ENCODE measurements at regions not wholly inside any gene's neighbourhood (a gene's known extent, or its start where the extent isn't known, plus 50 kb on each side); places are given as distances from the start of the nearest gene placed in this dataset.

DNA sequence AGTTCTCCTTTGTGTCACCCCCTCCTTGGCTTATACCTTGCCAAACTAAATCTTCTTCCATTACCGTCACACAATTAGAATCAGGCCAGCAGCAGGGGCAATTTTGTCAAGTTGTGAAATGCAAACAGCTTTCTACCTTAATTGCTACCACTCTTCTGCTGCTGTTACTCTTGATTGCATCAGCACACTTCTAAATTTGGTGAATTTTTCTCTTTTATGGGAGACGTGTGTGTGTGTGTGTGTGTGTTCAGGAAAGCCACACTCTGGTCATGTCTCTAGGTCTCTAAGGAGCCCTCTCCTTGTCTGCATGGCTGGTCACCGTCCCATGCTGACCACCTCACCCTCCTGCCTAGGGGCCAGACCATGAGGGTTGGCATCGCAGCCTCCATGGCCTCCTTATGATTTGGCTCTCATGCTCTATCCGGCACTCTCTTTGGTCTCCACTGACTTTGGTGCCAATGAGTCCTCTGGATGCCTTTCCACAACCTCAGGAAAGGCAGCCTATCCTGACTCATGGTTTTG lies 87.7 kb downstream of the GATA6 start:
- no peak for DNase-seq
- Histone ChIP-seq H3K4me1 (peaks cover 7 to 19% (median 13%) of the 10 kb centered on the region in 4 donors), H3K27ac (no peak overlapping the region), H3K4me3 (no peak overlapping the region), H3K9me3 (no peaks in the 10 kb centered on the region), H3K27me3 (no peaks in the 10 kb centered on the region), H3K36me3 (no peaks in the 10 kb centered on the region)
- 80 to 84% methylated on average over 5 of the region's 5 CpGs for WGBS, 2 donors
- TF ChIP-seq, protein P1, sequence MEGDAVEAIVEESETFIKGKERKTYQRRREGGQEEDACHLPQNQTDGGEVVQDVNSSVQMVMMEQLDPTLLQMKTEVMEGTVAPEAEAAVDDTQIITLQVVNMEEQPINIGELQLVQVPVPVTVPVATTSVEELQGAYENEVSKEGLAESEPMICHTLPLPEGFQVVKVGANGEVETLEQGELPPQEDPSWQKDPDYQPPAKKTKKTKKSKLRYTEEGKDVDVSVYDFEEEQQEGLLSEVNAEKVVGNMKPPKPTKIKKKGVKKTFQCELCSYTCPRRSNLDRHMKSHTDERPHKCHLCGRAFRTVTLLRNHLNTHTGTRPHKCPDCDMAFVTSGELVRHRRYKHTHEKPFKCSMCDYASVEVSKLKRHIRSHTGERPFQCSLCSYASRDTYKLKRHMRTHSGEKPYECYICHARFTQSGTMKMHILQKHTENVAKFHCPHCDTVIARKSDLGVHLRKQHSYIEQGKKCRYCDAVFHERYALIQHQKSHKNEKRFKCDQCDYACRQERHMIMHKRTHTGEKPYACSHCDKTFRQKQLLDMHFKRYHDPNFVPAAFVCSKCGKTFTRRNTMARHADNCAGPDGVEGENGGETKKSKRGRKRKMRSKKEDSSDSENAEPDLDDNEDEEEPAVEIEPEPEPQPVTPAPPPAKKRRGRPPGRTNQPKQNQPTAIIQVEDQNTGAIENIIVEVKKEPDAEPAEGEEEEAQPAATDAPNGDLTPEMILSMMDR (IDR thresholded peaks at IDR 0.05) = no peak
- TF ChIP-seq POLR2AphosphoS5 (IDR thresholded peaks at IDR 0.05) (no peak), POLR2A (IDR thresholded peaks at IDR 0.05) (no peak), EP300 (IDR thresholded peaks at IDR 0.05) (no peak)
- peak in 1 of 2 donors; percentile 19 for ATAC-seq (ENCODE audit: low FRiP score in 2 of 2)

DNA sequence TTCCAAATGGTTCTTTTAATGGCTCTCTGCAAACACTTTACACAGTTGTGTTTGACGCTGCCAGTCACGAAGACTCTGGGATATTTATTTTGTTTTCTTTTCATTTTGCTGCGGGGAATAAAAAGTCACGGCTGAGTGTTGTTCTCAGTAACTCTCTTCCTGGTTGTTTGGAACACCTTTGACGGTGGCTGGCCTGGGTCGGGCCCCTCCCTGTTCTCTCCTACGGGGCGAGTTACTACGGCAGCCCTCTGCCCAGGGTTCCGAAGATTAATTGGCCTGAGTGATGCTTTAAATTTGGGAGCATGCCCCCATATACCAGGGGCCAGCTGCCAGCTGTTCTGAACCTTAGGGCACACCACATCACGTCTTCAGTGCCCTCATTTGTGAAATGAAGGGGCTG lies 84.7 kb downstream of the GATA6 start:
- H3K4me3 ChIP-seq = no peak overlapping the region
- H3K27me3 ChIP-seq = no peaks in the 10 kb centered on the region
- no peaks in the 10 kb centered on the region for H3K36me3 ChIP-seq
- DNase-seq (peak in 1 of 2 donors; percentile 28), ATAC-seq (ENCODE audit: low FRiP score in 2 of 2) (no peak)
- WGBS, 2 donors = 38 to 45% methylated on average over 11 of the region's 11 CpGs
- H3K9me3 ChIP-seq = no peaks in the 10 kb centered on the region
- peak overlapping the region; percentile 37 to 77 (median 58) for H3K27ac ChIP-seq
- peaks cover 7 to 19% (median 13%) of the 10 kb centered on the region in 4 donors for H3K4me1 ChIP-seq
- TF ChIP-seq POLR2A (IDR thresholded peaks at IDR 0.05) (no peak), EP300 (IDR thresholded peaks at IDR 0.05) (no peak), POLR2AphosphoS5 (IDR thresholded peaks at IDR 0.05) (no peak)
- TF ChIP-seq, protein P1 (IDR thresholded peaks at IDR 0.05) = no peak

GRCh38 chr18:22253676-22254075 lies 84.3 kb downstream of the GATA6 start:
- peak; percentile 37 to 44 for TF ChIP-seq POLR2AphosphoS5 (IDR thresholded peaks at IDR 0.05)
- no peak for TF ChIP-seq POLR2A (IDR thresholded peaks at IDR 0.05)
- TF ChIP-seq, protein P1 (IDR thresholded peaks at IDR 0.05) = no peak
- TF ChIP-seq EP300 (IDR thresholded peaks at IDR 0.05) = peak in 1 of 4 donors; percentile 12
- H3K36me3 ChIP-seq = no peaks in the 10 kb centered on the region
- H3K27ac ChIP-seq = peak overlapping the region; percentile 57 to 77 (median 64)
- ATAC-seq (ENCODE audit: low FRiP score in 2 of 2) (no peak), DNase-seq (peak in 1 of 2 donors; percentile 35)
- H3K4me1 ChIP-seq = peaks cover 7 to 19% (median 13%) of the 10 kb centered on the region in 4 donors
- H3K27me3 ChIP-seq = no peaks in the 10 kb centered on the region
- no peaks in the 10 kb centered on the region for H3K9me3 ChIP-seq
- H3K4me3 ChIP-seq = no peak overlapping the region
- 23 to 36% methylated on average over 9 of the region's 9 CpGs for WGBS, 2 donors

DNA sequence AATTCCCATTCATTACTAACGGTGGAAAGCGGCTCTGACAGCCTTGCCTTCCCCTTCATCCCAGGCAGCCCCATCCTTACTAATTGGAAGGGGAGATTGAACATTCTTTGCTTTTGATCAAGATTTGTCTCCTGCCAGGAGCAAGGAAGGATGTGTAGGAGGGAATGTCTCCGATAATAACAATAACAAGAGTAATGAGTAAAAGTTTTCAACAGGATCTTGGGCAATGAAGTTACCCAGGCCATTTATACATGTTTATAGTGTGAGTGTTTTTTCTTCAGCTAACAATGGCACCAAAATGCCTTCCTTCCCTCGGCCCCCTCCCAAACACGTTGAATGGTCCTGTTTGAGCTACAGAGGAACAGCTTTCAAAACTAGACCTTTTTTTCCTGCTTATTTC lies 83.8 kb downstream of the GATA6 start:
- WGBS, 2 donors = 64 to 68% methylated on average over 5 of the region's 5 CpGs
- no peak for TF ChIP-seq POLR2A (IDR thresholded peaks at IDR 0.05)
- TF ChIP-seq POLR2AphosphoS5 (IDR thresholded peaks at IDR 0.05) = no peak
- TF ChIP-seq, protein P1 (IDR thresholded peaks at IDR 0.05) = no peak
- TF ChIP-seq EP300 (IDR thresholded peaks at IDR 0.05) = no peak
- H3K27ac ChIP-seq = peak overlapping the region in 3 of 4 donors; percentile 54 to 77 (median 69)

More for the DNA sequence above, 83.8 kb downstream of the GATA6 start:
- peaks cover 7 to 19% (median 13%) of the 10 kb centered on the region in 4 donors for H3K4me1 ChIP-seq
- no peaks in the 10 kb centered on the region for H3K27me3 ChIP-seq
- ATAC-seq (ENCODE audit: low FRiP score in 2 of 2) (no peak), DNase-seq (no peak)
- no peaks in the 10 kb centered on the region for H3K9me3 ChIP-seq
- H3K36me3 ChIP-seq = no peaks in the 10 kb centered on the region
- no peak overlapping the region for H3K4me3 ChIP-seq
